ENCODE measurements at regions not wholly inside any gene's neighbourhood (a gene's known extent, or its start where the extent isn't known, plus 50 kb on each side); places are given as distances from the start of the nearest gene placed in this dataset.

DNA sequence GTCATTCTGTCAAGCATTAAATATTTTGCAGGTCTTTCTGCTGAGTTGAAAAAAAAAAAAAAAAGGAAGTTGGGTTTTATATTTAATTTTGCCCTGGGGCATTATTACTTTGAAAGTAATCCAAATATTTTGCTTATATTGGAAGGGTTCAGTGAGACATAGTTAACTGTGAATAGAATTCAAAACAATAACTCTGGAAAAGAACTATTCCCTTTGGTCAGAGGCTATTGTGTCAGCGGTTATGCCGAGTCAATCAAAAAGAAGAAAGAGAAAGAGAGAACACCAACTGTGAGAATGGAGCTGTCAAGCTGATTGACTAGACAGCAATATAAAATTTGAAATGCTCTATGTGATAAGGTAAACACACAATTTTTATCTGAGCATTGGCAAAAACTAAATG, 761.7 kb downstream of the ADGRL2 start:
- H3K18ac ChIP-seq (ENCODE audit: low read length) = no peak overlapping the region
- H4K8ac ChIP-seq (ENCODE audit: low read depth, low read length) = no peak overlapping the region
- H3K9ac ChIP-seq (ENCODE audit: low read length) = no peak overlapping the region
- no peak overlapping the region for H3K27ac ChIP-seq (ENCODE audit: low read depth, low read length)
- no peaks in the 10 kb centered on the region for H3K36me3 ChIP-seq (ENCODE audit: control insufficient read depth in 1 of 2, insufficient read depth in 2 of 2, low read length in 2 of 2)
- H3K4ac ChIP-seq (ENCODE audit: low read depth, low read length) = no peak overlapping the region
- no peak overlapping the region for H2BK12ac ChIP-seq (ENCODE audit: low read length)
- no peak overlapping the region for H2AK5ac ChIP-seq (ENCODE audit: low read length)
- no peak overlapping the region for H2BK120ac ChIP-seq (ENCODE audit: insufficient read depth, low read length, poor library complexity)
- peaks cover 0 to 2% of the 10 kb centered on the region in 2 experiments for H3K4me1 ChIP-seq (ENCODE audit: control insufficient read depth in 1 of 2, insufficient read depth in 2 of 2, low read length in 2 of 2)
- no peaks in the 10 kb centered on the region for H3K79me2 ChIP-seq (ENCODE audit: control insufficient read depth, insufficient read depth, low read length, poor library complexity)
- H2BK5ac ChIP-seq (ENCODE audit: low read depth, low read length, poor library complexity) = no peak overlapping the region
- no peak overlapping the region for H3K23ac ChIP-seq (ENCODE audit: low read length)
- H3K9me3 ChIP-seq (ENCODE audit: insufficient read depth, low read depth, low read length) = no peaks in the 10 kb centered on the region
- H3K27me3 ChIP-seq (ENCODE audit: insufficient read depth, low read length) = no peaks in the 10 kb centered on the region
- H3K4me2 ChIP-seq (ENCODE audit: low read length) = no peak overlapping the region
- H4K12ac ChIP-seq (ENCODE audit: low read depth, low read length) = no peak overlapping the region
- no peak for DNase-seq
- H4K91ac ChIP-seq (ENCODE audit: low read depth, low read length) = no peak overlapping the region
- no CpG with 5 or more reads among the region's 2 CpGs for WGBS (ENCODE audit: extremely low coverage, insufficient coverage, insufficient read length)
- H2AFZ ChIP-seq (ENCODE audit: insufficient read depth, low read length, poor library complexity) = no peak overlapping the region
- H3K14ac ChIP-seq (ENCODE audit: low read length) = no peak overlapping the region
- H3K79me1 ChIP-seq (ENCODE audit: low read length) = no peaks in the 10 kb centered on the region
- no peak overlapping the region for H3K4me3 ChIP-seq (ENCODE audit: low read depth, low read length)

DNA sequence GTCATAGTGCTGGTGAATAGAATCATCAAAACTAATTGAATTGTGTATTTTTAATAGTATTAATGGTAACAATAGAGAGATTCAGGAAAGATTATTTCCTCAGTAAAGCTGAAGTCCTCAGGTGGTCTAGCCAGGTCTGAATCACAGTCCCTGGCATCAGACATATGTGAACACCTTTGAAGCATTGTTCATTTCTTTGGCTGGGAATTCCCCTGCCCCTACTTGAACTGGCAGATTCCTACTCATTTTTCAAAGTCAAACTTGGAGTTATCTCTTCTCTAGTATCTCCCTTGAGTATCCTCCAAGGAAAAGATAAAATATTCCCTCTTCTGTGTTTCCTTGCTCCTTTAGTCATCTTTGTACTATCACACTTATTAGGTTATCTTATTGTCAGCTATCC, 759.8 kb downstream of the ADGRL2 start:
- Histone ChIP-seq H3K79me2 (ENCODE audit: control insufficient read depth, insufficient read depth, low read length, poor library complexity) (no peaks in the 10 kb centered on the region), H3K4me1 (ENCODE audit: control insufficient read depth in 1 of 2, insufficient read depth in 2 of 2, low read length in 2 of 2) (peaks cover 0 to 2% of the 10 kb centered on the region in 2 experiments), H3K4me3 (ENCODE audit: low read depth, low read length) (no peak overlapping the region), H3K18ac (ENCODE audit: low read length) (no peak overlapping the region), H3K4ac (ENCODE audit: low read depth, low read length) (no peak overlapping the region), H4K12ac (ENCODE audit: low read depth, low read length) (no peak overlapping the region), H2BK5ac (ENCODE audit: low read depth, low read length, poor library complexity) (no peak overlapping the region), H3K36me3 (ENCODE audit: control insufficient read depth in 1 of 2, insufficient read depth in 2 of 2, low read length in 2 of 2) (no peaks in the 10 kb centered on the region), H3K27ac (ENCODE audit: low read depth, low read length) (no peak overlapping the region), H2BK12ac (ENCODE audit: low read length) (no peak overlapping the region), H3K4me2 (ENCODE audit: low read length) (no peak overlapping the region), H3K9me3 (ENCODE audit: insufficient read depth, low read depth, low read length) (no peaks in the 10 kb centered on the region), H2AK5ac (ENCODE audit: low read length) (no peak overlapping the region), H3K9ac (ENCODE audit: low read length) (no peak overlapping the region), H4K8ac (ENCODE audit: low read depth, low read length) (no peak overlapping the region), H3K14ac (ENCODE audit: low read length) (no peak overlapping the region), H3K79me1 (ENCODE audit: low read length) (no peaks in the 10 kb centered on the region), H3K23ac (ENCODE audit: low read length) (no peak overlapping the region), H4K91ac (ENCODE audit: low read depth, low read length) (no peak overlapping the region), H2BK120ac (ENCODE audit: insufficient read depth, low read length, poor library complexity) (no peak overlapping the region), H2AFZ (ENCODE audit: insufficient read depth, low read length, poor library complexity) (no peak overlapping the region), H3K27me3 (ENCODE audit: insufficient read depth, low read length) (no peaks in the 10 kb centered on the region)
- peak in 1 of 2 donors; percentile 17 for DNase-seq

DNA sequence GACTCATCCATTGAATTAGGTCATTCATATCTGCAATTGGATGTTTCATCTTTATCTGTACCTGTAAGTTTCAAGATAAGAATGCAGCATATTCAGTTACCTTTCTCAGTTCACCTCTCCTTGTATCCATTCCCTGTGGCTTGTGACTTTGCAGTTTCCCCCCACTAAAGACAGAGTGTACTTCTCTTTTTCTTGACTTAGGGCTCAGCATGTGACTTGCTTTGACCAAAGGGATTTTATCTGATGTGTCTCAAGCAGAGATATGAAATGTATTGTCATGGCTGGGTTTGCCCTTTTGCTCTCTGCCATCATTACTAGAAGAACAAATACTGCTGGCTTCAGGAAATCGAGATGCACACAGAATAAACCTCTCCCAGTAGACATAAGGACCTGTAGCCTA, 754.8 kb downstream of the ADGRL2 start:
- Histone ChIP-seq H3K9me3 (ENCODE audit: insufficient read depth, low read depth, low read length) (no peaks in the 10 kb centered on the region), H2BK120ac (ENCODE audit: insufficient read depth, low read length, poor library complexity) (no peak overlapping the region), H3K27me3 (ENCODE audit: insufficient read depth, low read length) (no peaks in the 10 kb centered on the region), H3K14ac (ENCODE audit: low read length) (no peak overlapping the region), H3K79me1 (ENCODE audit: low read length) (no peaks in the 10 kb centered on the region), H3K4ac (ENCODE audit: low read depth, low read length) (no peak overlapping the region), H2AK5ac (ENCODE audit: low read length) (no peak overlapping the region), H4K8ac (ENCODE audit: low read depth, low read length) (no peak overlapping the region), H3K9ac (ENCODE audit: low read length) (no peak overlapping the region), H3K18ac (ENCODE audit: low read length) (no peak overlapping the region), H3K4me1 (ENCODE audit: control insufficient read depth in 1 of 2, insufficient read depth in 2 of 2, low read length in 2 of 2) (no peaks in the 10 kb centered on the region), H2BK12ac (ENCODE audit: low read length) (no peak overlapping the region), H4K12ac (ENCODE audit: low read depth, low read length) (no peak overlapping the region), H4K91ac (ENCODE audit: low read depth, low read length) (no peak overlapping the region), H3K4me3 (ENCODE audit: low read depth, low read length) (no peak overlapping the region), H3K36me3 (ENCODE audit: control insufficient read depth in 1 of 2, insufficient read depth in 2 of 2, low read length in 2 of 2) (no peaks in the 10 kb centered on the region), H2BK5ac (ENCODE audit: low read depth, low read length, poor library complexity) (no peak overlapping the region), H3K79me2 (ENCODE audit: control insufficient read depth, insufficient read depth, low read length, poor library complexity) (no peaks in the 10 kb centered on the region), H3K23ac (ENCODE audit: low read length) (no peak overlapping the region), H3K4me2 (ENCODE audit: low read length) (no peak overlapping the region), H2AFZ (ENCODE audit: insufficient read depth, low read length, poor library complexity) (no peak overlapping the region), H3K27ac (ENCODE audit: low read depth, low read length) (no peak overlapping the region)
- no peak for DNase-seq
- WGBS (ENCODE audit: extremely low coverage, insufficient coverage, insufficient read length) = no CpG with 5 or more reads among the region's 1 CpG

DNA sequence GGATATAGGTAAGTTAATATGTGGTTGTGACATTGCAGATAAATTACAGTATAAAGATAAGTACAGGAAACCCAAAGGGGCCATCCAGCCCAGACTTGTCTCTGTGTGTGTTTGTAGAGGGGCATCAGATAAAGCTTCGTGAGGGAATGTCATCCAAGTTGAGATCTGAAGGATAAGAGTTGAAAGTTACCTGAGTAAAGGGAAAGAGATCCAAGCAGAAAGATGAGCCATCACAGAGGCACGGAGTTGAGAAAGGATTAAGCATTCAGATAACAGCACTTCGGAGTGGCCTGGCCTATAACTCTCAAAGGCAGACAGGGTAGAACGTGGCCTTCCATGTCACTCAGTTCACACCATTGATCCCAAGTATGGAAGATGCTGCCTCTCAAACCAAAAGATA, 749.1 kb downstream of the ADGRL2 start:
- Histone ChIP-seq H3K4me3 (ENCODE audit: low read depth, low read length) (no peak overlapping the region), H3K9ac (ENCODE audit: low read length) (no peak overlapping the region), H2AK5ac (ENCODE audit: low read length) (no peak overlapping the region), H3K18ac (ENCODE audit: low read length) (no peak overlapping the region), H2BK12ac (ENCODE audit: low read length) (no peak overlapping the region), H3K4me1 (ENCODE audit: control insufficient read depth in 1 of 2, insufficient read depth in 2 of 2, low read length in 2 of 2) (no peaks in the 10 kb centered on the region), H4K8ac (ENCODE audit: low read depth, low read length) (no peak overlapping the region), H3K4me2 (ENCODE audit: low read length) (no peak overlapping the region), H4K12ac (ENCODE audit: low read depth, low read length) (no peak overlapping the region), H2AFZ (ENCODE audit: insufficient read depth, low read length, poor library complexity) (no peak overlapping the region), H2BK120ac (ENCODE audit: insufficient read depth, low read length, poor library complexity) (no peak overlapping the region), H4K91ac (ENCODE audit: low read depth, low read length) (no peak overlapping the region), H3K27me3 (ENCODE audit: insufficient read depth, low read length) (no peaks in the 10 kb centered on the region), H3K14ac (ENCODE audit: low read length) (no peak overlapping the region), H3K9me3 (ENCODE audit: insufficient read depth, low read depth, low read length) (no peaks in the 10 kb centered on the region), H3K4ac (ENCODE audit: low read depth, low read length) (no peak overlapping the region), H2BK5ac (ENCODE audit: low read depth, low read length, poor library complexity) (no peak overlapping the region), H3K23ac (ENCODE audit: low read length) (no peak overlapping the region), H3K79me2 (ENCODE audit: control insufficient read depth, insufficient read depth, low read length, poor library complexity) (no peaks in the 10 kb centered on the region), H3K36me3 (ENCODE audit: control insufficient read depth in 1 of 2, insufficient read depth in 2 of 2, low read length in 2 of 2) (no peaks in the 10 kb centered on the region), H3K27ac (ENCODE audit: low read depth, low read length) (no peak overlapping the region), H3K79me1 (ENCODE audit: low read length) (no peaks in the 10 kb centered on the region)
- DNase-seq = peak; percentile 69 to 81
- no CpG with 5 or more reads among the region's 4 CpGs for WGBS (ENCODE audit: extremely low coverage, insufficient coverage, insufficient read length)

DNA sequence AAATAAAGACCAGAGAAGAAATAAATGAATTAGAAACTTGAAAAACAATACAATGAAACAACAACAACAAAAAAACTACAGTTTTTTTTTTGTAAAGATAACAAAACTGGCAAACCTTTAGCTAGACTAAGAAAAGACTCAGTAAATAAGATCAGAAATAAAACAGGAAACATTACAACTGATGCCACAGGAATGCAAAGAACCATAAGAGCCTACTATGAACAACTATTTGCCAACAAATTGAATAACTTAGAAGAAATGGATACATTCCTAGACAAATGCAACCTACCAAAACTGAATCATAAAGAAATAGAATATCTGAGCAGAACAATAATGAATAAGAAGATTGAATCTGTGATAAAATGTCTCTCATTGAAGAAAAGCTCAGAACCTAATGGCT, 742.0 kb downstream of the ADGRL2 start:
- Histone ChIP-seq H3K27ac (ENCODE audit: low read depth, low read length) (no peak overlapping the region), H2BK120ac (ENCODE audit: insufficient read depth, low read length, poor library complexity) (no peak overlapping the region), H4K8ac (ENCODE audit: low read depth, low read length) (no peak overlapping the region), H4K91ac (ENCODE audit: low read depth, low read length) (no peak overlapping the region), H3K4me3 (ENCODE audit: low read depth, low read length) (no peak overlapping the region), H2BK12ac (ENCODE audit: low read length) (no peak overlapping the region), H3K27me3 (ENCODE audit: insufficient read depth, low read length) (no peaks in the 10 kb centered on the region), H3K9ac (ENCODE audit: low read length) (no peak overlapping the region), H3K79me2 (ENCODE audit: control insufficient read depth, insufficient read depth, low read length, poor library complexity) (no peaks in the 10 kb centered on the region), H3K18ac (ENCODE audit: low read length) (no peak overlapping the region), H2AFZ (ENCODE audit: insufficient read depth, low read length, poor library complexity) (no peak overlapping the region), H3K4ac (ENCODE audit: low read depth, low read length) (no peak overlapping the region), H3K36me3 (ENCODE audit: control insufficient read depth in 1 of 2, insufficient read depth in 2 of 2, low read length in 2 of 2) (no peaks in the 10 kb centered on the region), H3K4me2 (ENCODE audit: low read length) (no peak overlapping the region), H3K14ac (ENCODE audit: low read length) (no peak overlapping the region), H3K4me1 (ENCODE audit: control insufficient read depth in 1 of 2, insufficient read depth in 2 of 2, low read length in 2 of 2) (no peaks in the 10 kb centered on the region), H2AK5ac (ENCODE audit: low read length) (no peak overlapping the region), H4K12ac (ENCODE audit: low read depth, low read length) (no peak overlapping the region), H3K79me1 (ENCODE audit: low read length) (no peaks in the 10 kb centered on the region), H3K23ac (ENCODE audit: low read length) (no peak overlapping the region), H2BK5ac (ENCODE audit: low read depth, low read length, poor library complexity) (no peak overlapping the region), H3K9me3 (ENCODE audit: insufficient read depth, low read depth, low read length) (no peaks in the 10 kb centered on the region)
- DNase-seq = no peak
